ENCODE measurements at regions not wholly inside any gene's neighbourhood (a gene's known extent, or its start where the extent isn't known, plus 50 kb on each side); places are given as distances from the start of the nearest gene placed in this dataset.
A peak's percentile ranks its signal among the peaks of the same experiment; 100 is the strongest.

DNA sequence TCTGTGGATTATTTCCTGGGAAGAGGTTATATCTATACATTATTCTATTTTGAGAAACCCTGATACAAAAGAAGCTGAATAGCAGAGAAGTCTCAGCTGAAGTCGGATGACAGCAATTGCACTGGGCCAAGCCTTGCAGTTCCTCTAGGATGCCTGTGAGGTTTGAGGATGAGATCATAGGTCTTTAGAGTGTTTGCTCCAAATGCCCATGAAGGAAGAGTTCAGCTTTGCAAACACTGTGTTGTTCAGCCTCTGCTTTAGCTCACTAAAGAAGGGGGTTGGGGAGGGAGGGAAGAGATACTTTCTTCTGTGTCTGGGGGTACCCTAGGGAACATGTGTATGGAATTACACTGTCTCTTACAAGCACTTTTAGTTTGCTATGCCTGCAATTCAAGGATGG lies 282.5 kb upstream of the NRP1 start:
- Histone ChIP-seq H3K4me3 (ENCODE audit: control insufficient read depth in 2 of 3, extremely low read depth in 1 of 3, insufficient read depth in 2 of 3, low read depth in 1 of 3, low read length in 3 of 3) (no peak overlapping the region), H3K36me3 (ENCODE audit: control insufficient read depth in 2 of 2, extremely low read depth in 1 of 2, insufficient read depth in 2 of 2, low read length in 2 of 2) (no peaks in the 10 kb centered on the region), H3K9me1 (ENCODE audit: control insufficient read depth, extremely low read depth, insufficient read depth, low read length) (no peaks in the 10 kb centered on the region), H3K9me3 (ENCODE audit: control insufficient read depth, low read depth, low read length) (peaks cover 2% of the 10 kb centered on the region), H3K27ac (ENCODE audit: control insufficient read depth, insufficient read depth, low read length) (no peak overlapping the region), H2AFZ (ENCODE audit: control insufficient read depth, low read length) (no peak overlapping the region), H3K9ac (ENCODE audit: control insufficient read depth, extremely low read depth, insufficient read depth, low read length) (no peak overlapping the region), H3K4me1 (ENCODE audit: control insufficient read depth, extremely low read depth, insufficient read depth, low read length) (peaks cover 8% of the 10 kb centered on the region), H3K79me2 (ENCODE audit: control insufficient read depth, insufficient read depth, low read length) (no peaks in the 10 kb centered on the region), H4K20me1 (ENCODE audit: control insufficient read depth, extremely low read depth, insufficient read depth, low read length) (no peaks in the 10 kb centered on the region), H3K27me3 (ENCODE audit: control insufficient read depth, extremely low read depth, insufficient read depth, low read length) (no peaks in the 10 kb centered on the region), H3K4me2 (ENCODE audit: control insufficient read depth, extremely low read depth, insufficient read depth, low read depth, low read length) (no peak overlapping the region)
- FAIRE-seq = no peak
- TF ChIP-seq EZH2 (IDR thresholded peaks at IDR 0.05; ENCODE audit: low read length) = no peak
- TF ChIP-seq, protein P1, sequence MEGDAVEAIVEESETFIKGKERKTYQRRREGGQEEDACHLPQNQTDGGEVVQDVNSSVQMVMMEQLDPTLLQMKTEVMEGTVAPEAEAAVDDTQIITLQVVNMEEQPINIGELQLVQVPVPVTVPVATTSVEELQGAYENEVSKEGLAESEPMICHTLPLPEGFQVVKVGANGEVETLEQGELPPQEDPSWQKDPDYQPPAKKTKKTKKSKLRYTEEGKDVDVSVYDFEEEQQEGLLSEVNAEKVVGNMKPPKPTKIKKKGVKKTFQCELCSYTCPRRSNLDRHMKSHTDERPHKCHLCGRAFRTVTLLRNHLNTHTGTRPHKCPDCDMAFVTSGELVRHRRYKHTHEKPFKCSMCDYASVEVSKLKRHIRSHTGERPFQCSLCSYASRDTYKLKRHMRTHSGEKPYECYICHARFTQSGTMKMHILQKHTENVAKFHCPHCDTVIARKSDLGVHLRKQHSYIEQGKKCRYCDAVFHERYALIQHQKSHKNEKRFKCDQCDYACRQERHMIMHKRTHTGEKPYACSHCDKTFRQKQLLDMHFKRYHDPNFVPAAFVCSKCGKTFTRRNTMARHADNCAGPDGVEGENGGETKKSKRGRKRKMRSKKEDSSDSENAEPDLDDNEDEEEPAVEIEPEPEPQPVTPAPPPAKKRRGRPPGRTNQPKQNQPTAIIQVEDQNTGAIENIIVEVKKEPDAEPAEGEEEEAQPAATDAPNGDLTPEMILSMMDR (optimal IDR thresholded peaks at IDR 0.05 in 1 of 3, IDR thresholded peaks at IDR 0.05 in 1 of 3, conservative IDR thresholded peaks at IDR 0.05 in 1 of 3; ENCODE audit: extremely low read depth in 1 of 3, insufficient read depth in 2 of 3, low read length in 3 of 3) = no peak
- no peak for DNase-seq (ENCODE audit: low read depth, low spot score)
- dilution Hi-C loops (cut with MboI; ENCODE audit: extremely low pct_ligation_motif_present, low sequenced_read_pairs) = no loop called here

DNA sequence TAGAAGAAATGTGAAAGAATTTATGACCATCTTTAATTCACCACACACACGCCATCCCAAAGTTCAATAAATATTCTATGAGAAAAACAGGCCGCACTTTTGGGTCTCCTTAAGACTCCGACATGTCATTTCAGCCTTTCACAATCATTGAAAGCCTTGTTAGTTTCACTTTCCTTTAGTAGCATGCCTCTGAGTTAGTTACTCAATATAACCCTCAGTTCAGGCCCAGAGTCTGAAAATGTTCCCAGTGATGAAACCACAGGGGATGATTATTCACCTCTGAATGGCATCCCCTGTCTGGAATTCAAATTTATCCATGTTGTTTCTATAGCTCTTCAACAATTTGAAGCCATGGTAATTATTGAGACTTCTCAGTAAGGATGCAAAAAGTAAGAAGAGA lies 278.1 kb upstream of the NRP1 start:
- H3K27ac ChIP-seq (ENCODE audit: control insufficient read depth, insufficient read depth, low read length) = peak overlapping the region; percentile 3
- TF ChIP-seq, protein P1 (optimal IDR thresholded peaks at IDR 0.05 in 1 of 3, IDR thresholded peaks at IDR 0.05 in 1 of 3, conservative IDR thresholded peaks at IDR 0.05 in 1 of 3; ENCODE audit: extremely low read depth in 1 of 3, insufficient read depth in 2 of 3, low read length in 3 of 3) = no peak
- no peak for TF ChIP-seq EZH2 (IDR thresholded peaks at IDR 0.05; ENCODE audit: low read length)
- peak overlapping the region; percentile 18 for H2AFZ ChIP-seq (ENCODE audit: control insufficient read depth, low read length)
- no peaks in the 10 kb centered on the region for H3K79me2 ChIP-seq (ENCODE audit: control insufficient read depth, insufficient read depth, low read length)
- H3K9me1 ChIP-seq (ENCODE audit: control insufficient read depth, extremely low read depth, insufficient read depth, low read length) = no peaks in the 10 kb centered on the region
- H4K20me1 ChIP-seq (ENCODE audit: control insufficient read depth, extremely low read depth, insufficient read depth, low read length) = no peaks in the 10 kb centered on the region
- H3K27me3 ChIP-seq (ENCODE audit: control insufficient read depth, extremely low read depth, insufficient read depth, low read length) = no peaks in the 10 kb centered on the region
- FAIRE-seq (no peak), DNase-seq (ENCODE audit: low read depth, low spot score) (no peak)
- no peaks in the 10 kb centered on the region for H3K36me3 ChIP-seq (ENCODE audit: control insufficient read depth in 2 of 2, extremely low read depth in 1 of 2, insufficient read depth in 2 of 2, low read length in 2 of 2)
- peaks cover 10% of the 10 kb centered on the region for H3K4me1 ChIP-seq (ENCODE audit: control insufficient read depth, extremely low read depth, insufficient read depth, low read length)
- H3K4me2 ChIP-seq (ENCODE audit: control insufficient read depth, extremely low read depth, insufficient read depth, low read depth, low read length) = peak overlapping the region; percentile 42
- H3K4me3 ChIP-seq (ENCODE audit: control insufficient read depth in 2 of 3, extremely low read depth in 1 of 3, insufficient read depth in 2 of 3, low read depth in 1 of 3, low read length in 3 of 3) = no peak overlapping the region
- dilution Hi-C loops (cut with MboI; ENCODE audit: extremely low pct_ligation_motif_present, low sequenced_read_pairs) = no loop called here
- no peaks in the 10 kb centered on the region for H3K9me3 ChIP-seq (ENCODE audit: control insufficient read depth, low read depth, low read length)
- no peak overlapping the region for H3K9ac ChIP-seq (ENCODE audit: control insufficient read depth, extremely low read depth, insufficient read depth, low read length)

Data from keratinocyte (primary cell).